ENCODE measurements at regions not wholly inside any gene's neighbourhood (a gene's known extent, or its start where the extent isn't known, plus 50 kb on each side); places are given as distances from the start of the nearest gene placed in this dataset.

DNA sequence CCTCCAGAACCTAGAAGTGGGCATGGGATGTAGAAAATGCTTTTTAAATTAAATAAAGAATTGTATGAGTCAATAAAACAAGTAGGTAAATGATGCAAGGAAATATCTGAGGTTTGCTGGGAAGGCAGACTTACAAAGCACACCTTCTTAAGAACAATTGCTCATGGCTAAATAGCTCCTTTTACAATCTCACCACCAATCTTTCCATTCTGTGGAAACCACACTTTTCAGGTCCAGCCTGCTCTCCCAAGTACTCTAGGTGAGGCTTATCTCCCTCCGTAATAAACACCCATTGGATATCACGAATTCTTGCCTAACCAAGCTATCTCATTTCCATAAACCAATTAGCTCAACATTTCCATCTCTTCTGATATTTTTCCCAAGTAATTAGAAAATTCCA is 91.5 kb upstream of the SLC8A1 start:
- H3K4me3 ChIP-seq (ENCODE audit: low read length), result no peak overlapping the region
- H3K27ac ChIP-seq (ENCODE audit: low read length), result no peak overlapping the region
- DNase-seq, result no peak
- H3K27me3 ChIP-seq (ENCODE audit: control insufficient read depth, insufficient read depth, low read length), result no peaks in the 10 kb centered on the region
- no CpG with 5 or more reads among the region's 2 CpGs for WGBS (ENCODE audit: insufficient coverage)
- H3K4me1 ChIP-seq (ENCODE audit: control insufficient read depth, insufficient read depth, low read length), result no peaks in the 10 kb centered on the region
- H3K36me3 ChIP-seq (ENCODE audit: control insufficient read depth, insufficient read depth, low read length), result no peaks in the 10 kb centered on the region
- no peaks in the 10 kb centered on the region for H3K9me3 ChIP-seq (replicated peaks; ENCODE audit: control insufficient read depth, low read depth, low read length)

DNA sequence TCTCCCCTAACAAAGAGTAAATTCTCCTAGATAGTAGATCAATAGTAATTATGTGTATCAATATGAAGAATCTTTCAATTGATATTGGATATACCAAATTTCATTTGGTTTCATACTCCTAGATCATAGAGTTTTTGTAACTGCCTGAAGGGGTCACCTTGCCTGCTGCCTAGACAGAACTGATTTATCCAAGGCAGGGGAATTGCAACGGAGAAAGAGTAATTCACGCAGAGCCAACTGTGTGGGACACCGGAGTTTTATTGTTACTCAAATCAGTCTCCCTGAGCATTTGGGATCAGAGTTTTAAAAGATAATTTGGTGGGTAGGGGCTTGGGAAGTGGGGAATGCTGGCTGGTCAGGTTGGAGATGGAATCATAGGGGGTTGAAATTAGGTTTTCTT is 92.2 kb upstream of the SLC8A1 start:
- 56% methylated on average over 3 of the region's 3 CpGs for WGBS (ENCODE audit: insufficient coverage)
- Histone ChIP-seq H3K27ac (ENCODE audit: low read length) (no peak overlapping the region), H3K4me1 (ENCODE audit: control insufficient read depth, insufficient read depth, low read length) (no peaks in the 10 kb centered on the region), H3K9me3 (replicated peaks; ENCODE audit: control insufficient read depth, low read depth, low read length) (no peaks in the 10 kb centered on the region), H3K27me3 (ENCODE audit: control insufficient read depth, insufficient read depth, low read length) (no peaks in the 10 kb centered on the region), H3K36me3 (ENCODE audit: control insufficient read depth, insufficient read depth, low read length) (no peaks in the 10 kb centered on the region), H3K4me3 (ENCODE audit: low read length) (no peak overlapping the region)
- no peak for DNase-seq

DNA sequence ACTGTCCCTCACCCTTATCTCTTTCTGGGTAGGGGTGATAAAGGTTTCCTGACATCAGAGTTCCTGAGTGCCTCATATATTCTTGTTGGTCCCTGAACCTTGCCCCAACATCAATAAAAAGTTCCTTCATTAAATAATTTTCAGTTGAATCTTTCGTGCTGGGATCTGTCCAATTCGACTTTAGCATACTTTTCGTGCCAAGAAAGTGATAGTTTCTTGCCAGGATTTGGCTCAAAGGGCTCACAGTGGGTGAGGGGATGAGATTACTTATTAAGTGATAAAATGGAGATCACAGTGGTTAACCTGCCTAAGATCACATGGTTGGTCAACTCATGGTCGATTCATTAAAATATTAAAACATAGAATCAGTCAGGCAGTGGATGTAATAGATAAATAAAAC is 93.8 kb upstream of the SLC8A1 start:
- no peak overlapping the region for H3K27ac ChIP-seq (ENCODE audit: low read length)
- no peaks in the 10 kb centered on the region for H3K4me1 ChIP-seq (ENCODE audit: control insufficient read depth, insufficient read depth, low read length)
- H3K27me3 ChIP-seq (ENCODE audit: control insufficient read depth, insufficient read depth, low read length), result no peaks in the 10 kb centered on the region
- WGBS (ENCODE audit: insufficient coverage), result 50% methylated on average over 2 of the region's 4 CpGs
- H3K9me3 ChIP-seq (replicated peaks; ENCODE audit: control insufficient read depth, low read depth, low read length), result no peaks in the 10 kb centered on the region
- H3K36me3 ChIP-seq (ENCODE audit: control insufficient read depth, insufficient read depth, low read length), result no peaks in the 10 kb centered on the region
- H3K4me3 ChIP-seq (ENCODE audit: low read length), result no peak overlapping the region
- DNase-seq, result no peak

DNA sequence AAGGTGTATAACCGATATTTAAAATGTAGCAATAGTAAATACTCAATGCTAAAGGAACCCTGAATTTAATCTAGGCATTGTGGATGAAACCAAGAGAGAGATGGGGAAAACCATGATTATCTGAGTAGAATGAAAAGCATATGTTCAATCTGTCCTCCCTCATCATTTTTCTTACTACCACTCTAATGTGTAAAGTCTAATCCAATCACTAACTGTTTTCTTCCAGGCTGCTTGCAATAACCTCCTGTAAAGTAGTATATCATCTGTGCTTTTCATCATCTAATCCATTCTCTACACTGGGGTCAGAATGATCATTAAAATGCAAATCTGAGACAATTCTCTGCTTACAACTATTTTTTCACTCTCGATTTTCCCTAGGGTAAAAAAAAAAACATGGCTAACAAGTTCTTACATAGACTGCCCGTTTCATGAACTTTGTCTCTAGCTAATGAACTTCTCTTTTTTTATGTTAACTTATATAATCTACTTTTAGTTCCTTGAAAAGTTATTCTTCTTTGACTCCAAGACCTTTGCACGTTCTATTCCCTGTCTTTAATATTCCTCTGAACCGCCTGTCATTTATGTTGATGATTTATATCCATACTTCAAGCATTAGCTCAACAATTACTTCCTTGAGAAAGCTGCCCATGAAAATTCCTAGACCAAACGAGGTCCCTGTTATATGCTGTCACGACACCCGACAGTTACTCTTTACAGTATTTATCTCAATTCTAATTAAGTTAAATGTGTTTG is 94.7 kb upstream of the SLC8A1 start:
- no CpG with 5 or more reads among the region's 8 CpGs for WGBS (ENCODE audit: insufficient coverage)

DNA sequence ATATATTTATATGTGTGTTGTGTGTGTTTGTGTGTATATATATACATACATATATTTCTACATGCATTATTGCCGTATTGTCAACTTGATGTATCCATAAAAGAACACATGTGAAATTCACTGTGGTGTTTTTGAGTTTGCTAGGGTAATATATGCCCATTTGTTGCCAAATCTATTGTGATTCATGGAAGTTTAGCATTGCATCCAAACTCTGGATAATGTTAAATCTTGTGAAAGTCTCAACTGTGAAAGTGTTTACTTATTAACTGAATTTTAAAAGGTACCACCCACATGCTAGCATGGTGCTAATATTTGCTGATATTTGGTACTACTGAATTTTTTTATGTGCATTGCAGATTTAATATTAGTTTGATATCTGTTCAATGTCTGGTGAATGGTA is 96.6 kb upstream of the SLC8A1 start:
- no CpG with 5 or more reads among the region's 1 CpG for WGBS (ENCODE audit: insufficient coverage)
- no peak overlapping the region for H3K27ac ChIP-seq (ENCODE audit: low read length)
- H3K4me1 ChIP-seq (ENCODE audit: control insufficient read depth, insufficient read depth, low read length), result no peaks in the 10 kb centered on the region
- no peak overlapping the region for H3K4me3 ChIP-seq (ENCODE audit: low read length)
- H3K27me3 ChIP-seq (ENCODE audit: control insufficient read depth, insufficient read depth, low read length), result no peaks in the 10 kb centered on the region
- no peak for DNase-seq
- H3K36me3 ChIP-seq (ENCODE audit: control insufficient read depth, insufficient read depth, low read length), result no peaks in the 10 kb centered on the region
- no peaks in the 10 kb centered on the region for H3K9me3 ChIP-seq (replicated peaks; ENCODE audit: control insufficient read depth, low read depth, low read length)

More for the DNA sequence above, 94.7 kb upstream of the SLC8A1 start:
- Histone ChIP-seq H3K36me3 (ENCODE audit: control insufficient read depth, insufficient read depth, low read length) (no peaks in the 10 kb centered on the region), H3K27ac (ENCODE audit: low read length) (no peak overlapping the region), H3K27me3 (ENCODE audit: control insufficient read depth, insufficient read depth, low read length) (no peaks in the 10 kb centered on the region), H3K4me3 (ENCODE audit: low read length) (no peak overlapping the region), H3K9me3 (replicated peaks; ENCODE audit: control insufficient read depth, low read depth, low read length) (no peaks in the 10 kb centered on the region), H3K4me1 (ENCODE audit: control insufficient read depth, insufficient read depth, low read length) (no peaks in the 10 kb centered on the region)
- DNase-seq, result no peak

DNA sequence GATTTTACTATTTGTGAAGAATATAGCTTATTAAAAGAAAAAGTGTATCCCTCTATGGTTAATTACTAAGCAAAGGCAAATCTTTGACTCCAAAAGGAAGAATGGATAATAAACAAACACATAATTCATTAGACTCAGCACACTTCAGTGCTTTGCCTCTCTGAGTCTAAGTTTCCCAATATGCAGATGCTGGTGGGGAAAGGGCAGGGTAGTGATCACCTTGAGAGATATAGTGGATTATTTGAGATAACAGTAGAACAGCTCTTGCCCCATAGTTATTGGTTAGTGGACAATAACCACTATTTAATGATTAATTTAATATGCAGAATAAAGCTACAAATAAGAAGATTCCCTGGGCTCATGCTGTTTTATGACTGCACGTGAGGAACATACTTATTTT is 98.2 kb upstream of the SLC8A1 start:
- H3K36me3 ChIP-seq (ENCODE audit: control insufficient read depth, insufficient read depth, low read length), result no peaks in the 10 kb centered on the region
- H3K4me3 ChIP-seq (ENCODE audit: low read length), result no peak overlapping the region
- H3K4me1 ChIP-seq (ENCODE audit: control insufficient read depth, insufficient read depth, low read length), result no peaks in the 10 kb centered on the region
- no peak for DNase-seq
- WGBS (ENCODE audit: insufficient coverage), result no CpG with 5 or more reads among the region's 1 CpG
- no peak overlapping the region for H3K27ac ChIP-seq (ENCODE audit: low read length)
- no peaks in the 10 kb centered on the region for H3K27me3 ChIP-seq (ENCODE audit: control insufficient read depth, insufficient read depth, low read length)
- H3K9me3 ChIP-seq (replicated peaks; ENCODE audit: control insufficient read depth, low read depth, low read length), result no peaks in the 10 kb centered on the region

DNA sequence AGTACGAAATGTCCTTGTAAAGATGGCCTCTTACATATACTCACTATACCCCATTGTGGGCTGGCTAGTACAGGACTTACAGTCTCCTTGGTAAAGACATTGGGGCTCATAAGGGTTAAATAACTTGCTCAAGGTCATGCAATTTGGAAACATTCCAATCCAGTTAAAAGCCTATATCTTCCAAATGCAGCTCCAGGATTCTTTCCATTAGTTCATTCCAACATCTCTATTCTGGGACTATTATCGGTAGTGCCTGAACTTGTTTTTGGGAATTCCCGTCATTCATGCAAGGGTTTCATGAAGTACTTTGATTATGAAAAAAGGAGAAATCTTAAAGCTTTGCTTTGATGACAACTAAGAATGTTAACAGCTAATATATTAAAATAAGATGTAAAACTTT is 99.2 kb upstream of the SLC8A1 start:
- Histone ChIP-seq H3K27ac (ENCODE audit: low read length) (no peak overlapping the region), H3K4me1 (ENCODE audit: control insufficient read depth, insufficient read depth, low read length) (no peaks in the 10 kb centered on the region)
- whole genome bisulfite sequencing (ENCODE audit: insufficient coverage), result no CpG with 5 or more reads among the region's 3 CpGs

DNA sequence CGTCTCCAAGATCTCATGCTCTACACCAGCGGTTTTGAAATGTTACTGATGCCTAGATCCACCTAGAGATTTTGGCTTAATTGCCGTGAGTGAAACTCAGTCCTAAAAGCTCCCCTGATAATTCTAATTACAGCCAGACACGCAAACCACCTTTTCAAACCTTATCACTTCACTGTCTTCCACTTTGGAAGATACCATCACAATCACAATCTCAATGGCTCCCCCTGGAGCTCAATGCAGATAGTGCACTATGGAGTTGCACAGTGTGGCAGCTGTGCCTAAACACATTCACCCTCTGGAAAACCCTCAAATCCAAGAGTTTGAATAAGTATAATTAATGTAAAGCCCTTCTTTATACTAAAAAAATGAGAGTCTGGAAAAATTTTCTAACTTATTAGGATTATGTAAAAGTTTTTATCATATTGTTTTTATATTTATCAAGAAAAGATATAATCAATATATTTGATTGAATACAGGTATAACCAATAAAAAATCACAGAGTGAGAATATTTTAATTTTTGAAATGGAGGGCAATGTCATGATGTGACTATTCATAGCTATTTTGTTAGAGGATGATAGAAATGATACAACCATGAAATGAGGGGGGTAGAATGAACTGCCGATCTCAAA is 102.9 kb upstream of the SLC8A1 start:
- no peak overlapping the region for H3K27ac ChIP-seq (ENCODE audit: low read length)
- H3K27me3 ChIP-seq (ENCODE audit: control insufficient read depth, insufficient read depth, low read length), result no peaks in the 10 kb centered on the region
- WGBS (ENCODE audit: insufficient coverage), result 79% methylated on average over 2 of the region's 5 CpGs
- H3K4me3 ChIP-seq (ENCODE audit: low read length), result no peak overlapping the region
- no peaks in the 10 kb centered on the region for H3K9me3 ChIP-seq (replicated peaks; ENCODE audit: control insufficient read depth, low read depth, low read length)
- peak; percentile 47 for DNase-seq
- H3K4me1 ChIP-seq (ENCODE audit: control insufficient read depth, insufficient read depth, low read length), result no peaks in the 10 kb centered on the region
- no peaks in the 10 kb centered on the region for H3K36me3 ChIP-seq (ENCODE audit: control insufficient read depth, insufficient read depth, low read length)

More for the DNA sequence above, 99.2 kb upstream of the SLC8A1 start:
- Histone ChIP-seq H3K9me3 (replicated peaks; ENCODE audit: control insufficient read depth, low read depth, low read length) (no peaks in the 10 kb centered on the region), H3K27me3 (ENCODE audit: control insufficient read depth, insufficient read depth, low read length) (no peaks in the 10 kb centered on the region), H3K36me3 (ENCODE audit: control insufficient read depth, insufficient read depth, low read length) (no peaks in the 10 kb centered on the region), H3K4me3 (ENCODE audit: low read length) (no peak overlapping the region)
- no peak for DNase-seq

DNA sequence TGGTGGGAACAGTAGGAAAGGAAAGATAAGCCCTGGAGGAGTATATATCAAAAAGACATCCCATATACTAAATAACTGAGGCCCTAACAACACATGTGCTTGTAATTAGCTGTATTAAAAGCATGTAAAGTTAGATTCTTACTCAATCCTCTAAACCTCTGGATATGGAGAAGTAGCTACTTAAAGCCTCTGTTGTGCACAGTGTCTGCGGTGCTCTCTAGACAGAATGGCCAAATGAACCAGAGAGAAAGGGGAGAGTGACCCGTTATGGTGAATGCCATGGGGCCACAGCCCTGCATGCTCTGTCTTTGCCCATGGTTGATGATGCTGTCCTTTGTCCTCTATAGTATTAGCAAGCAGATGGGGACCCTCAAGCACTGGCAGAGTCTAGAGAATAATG is 104.4 kb upstream of the SLC8A1 start:
- H3K27ac ChIP-seq (ENCODE audit: low read length), result no peak overlapping the region
- peak; percentile 13 for DNase-seq
- H3K4me3 ChIP-seq (ENCODE audit: low read length), result no peak overlapping the region
- no peaks in the 10 kb centered on the region for H3K4me1 ChIP-seq (ENCODE audit: control insufficient read depth, insufficient read depth, low read length)
- no peaks in the 10 kb centered on the region for H3K36me3 ChIP-seq (ENCODE audit: control insufficient read depth, insufficient read depth, low read length)
- H3K27me3 ChIP-seq (ENCODE audit: control insufficient read depth, insufficient read depth, low read length), result no peaks in the 10 kb centered on the region
- WGBS (ENCODE audit: insufficient coverage), result 29% methylated on average over 2 of the region's 2 CpGs
- no peaks in the 10 kb centered on the region for H3K9me3 ChIP-seq (replicated peaks; ENCODE audit: control insufficient read depth, low read depth, low read length)

DNA sequence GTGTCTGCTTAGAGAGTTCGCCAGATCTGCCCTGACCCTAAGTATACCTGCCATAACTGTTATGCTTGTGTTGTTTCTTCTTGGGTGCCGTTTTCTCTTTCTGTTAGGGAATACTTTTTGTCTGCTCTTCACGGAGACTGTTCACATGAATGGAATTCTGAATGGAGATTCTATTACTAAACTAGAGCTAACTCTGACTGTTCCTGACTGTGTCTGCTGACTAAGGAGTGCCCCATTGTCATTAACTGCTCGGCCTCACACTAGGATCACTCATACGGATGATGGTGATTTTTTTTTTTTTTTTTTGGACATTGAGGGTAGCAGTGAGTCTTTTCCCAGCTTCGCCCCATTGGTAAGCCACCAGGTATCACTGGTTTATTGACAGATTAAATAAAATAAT is 104.8 kb upstream of the SLC8A1 start:
- no CpG with 5 or more reads among the region's 6 CpGs for WGBS (ENCODE audit: insufficient coverage)
- Histone ChIP-seq H3K9me3 (replicated peaks; ENCODE audit: control insufficient read depth, low read depth, low read length) (no peaks in the 10 kb centered on the region), H3K4me1 (ENCODE audit: control insufficient read depth, insufficient read depth, low read length) (no peaks in the 10 kb centered on the region), H3K27me3 (ENCODE audit: control insufficient read depth, insufficient read depth, low read length) (no peaks in the 10 kb centered on the region), H3K4me3 (ENCODE audit: low read length) (no peak overlapping the region), H3K36me3 (ENCODE audit: control insufficient read depth, insufficient read depth, low read length) (no peaks in the 10 kb centered on the region), H3K27ac (ENCODE audit: low read length) (no peak overlapping the region)
- DNase-seq, result no peak

Measured in muscle of leg (tissue), 3 donors.